Mesenteric fat pad (tissue), 1 donor: ENCODE measurements at regions not wholly inside any gene's neighbourhood (a gene's known extent, or its start where the extent isn't known, plus 50 kb on each side); places are given as distances from the start of the nearest gene placed in this dataset.

Experiments used
- DNase-seq: peaks from one replicate; pipeline ENCODE4 v3.0.0-alpha.2; 2020; ENCODE audit warnings: low spot score
- donor health status: DM: yes; HTN: yes; CAD: no.

DNA sequence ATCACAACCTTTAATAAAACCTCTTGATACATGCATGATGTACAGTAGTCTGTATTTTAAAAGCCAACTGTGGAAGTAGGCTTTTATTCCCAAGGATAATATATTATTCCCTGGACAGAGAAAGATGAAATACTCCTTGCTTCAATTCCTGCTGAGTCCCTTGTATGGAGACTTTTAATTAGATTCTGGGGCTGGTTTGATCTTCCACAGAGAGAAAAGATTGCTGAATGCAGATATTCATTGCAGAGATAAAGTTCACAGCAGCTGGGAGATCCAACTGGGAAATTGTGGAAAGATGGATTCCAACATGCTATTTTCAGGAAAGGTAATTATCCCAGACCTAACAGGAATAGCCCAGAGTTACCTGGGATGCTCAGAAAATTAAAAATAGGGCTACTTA is 607.0 kb upstream of the HS6ST1 start:
- no peak for DNase-seq

DNA sequence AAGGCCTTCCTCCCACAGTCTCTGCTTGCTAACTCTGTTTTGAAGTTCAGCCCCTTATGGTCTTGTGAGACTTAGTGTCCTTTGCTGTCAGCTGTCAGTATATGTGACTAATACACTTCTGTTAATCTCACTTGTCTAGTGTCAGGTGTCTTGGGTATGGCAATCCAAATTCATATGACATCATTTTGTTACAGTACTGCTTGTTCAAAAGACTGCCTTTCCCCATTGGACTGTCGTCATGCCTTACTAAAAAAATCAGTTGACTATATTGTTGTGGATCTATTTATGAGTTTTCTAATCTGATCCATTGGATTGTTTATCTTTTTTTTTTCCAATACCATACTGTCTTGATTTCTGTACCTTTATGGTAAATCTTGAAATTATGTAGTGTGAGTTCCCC is 611.4 kb upstream of the HS6ST1 start:
- no peak for DNase-seq

DNA sequence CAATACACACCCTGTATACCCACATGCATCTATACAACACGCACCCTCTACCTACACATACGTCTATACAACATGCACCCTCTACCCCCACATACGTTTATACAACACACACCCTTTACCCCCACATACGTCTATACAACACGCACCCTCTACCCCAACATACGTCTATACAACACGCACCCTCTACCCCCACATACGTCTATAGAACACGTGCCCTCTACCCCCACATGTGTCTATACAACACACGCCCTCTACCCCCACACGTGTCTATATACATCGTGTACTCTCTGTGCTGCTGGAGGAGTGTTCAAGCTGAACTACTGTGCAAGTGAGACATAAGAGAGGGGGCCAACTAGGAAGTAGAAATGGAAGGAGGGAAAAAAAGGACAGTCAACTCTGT is 621.7 kb upstream of the HS6ST1 start:
- DNase-seq: no peak

DNA sequence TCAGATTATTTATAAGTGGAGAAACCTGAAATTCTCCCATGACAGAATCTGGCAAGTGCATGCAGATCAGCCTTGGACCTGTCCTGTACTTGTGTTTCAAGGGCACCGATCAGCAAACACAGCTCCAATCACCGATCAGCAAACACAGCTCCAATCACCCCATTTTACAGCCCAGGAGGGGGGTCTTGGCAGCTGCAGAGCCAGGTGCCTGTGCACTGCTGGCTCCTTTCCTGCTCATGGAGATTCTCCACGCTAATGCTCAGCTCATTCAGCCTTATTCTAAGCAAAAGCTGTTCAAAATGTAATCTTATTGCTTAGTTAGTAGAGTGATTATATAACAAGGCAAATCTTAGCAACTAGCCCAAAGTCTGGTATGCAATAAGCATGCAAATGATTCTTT is 623.1 kb upstream of the HS6ST1 start:
- DNase-seq: no peak

DNA sequence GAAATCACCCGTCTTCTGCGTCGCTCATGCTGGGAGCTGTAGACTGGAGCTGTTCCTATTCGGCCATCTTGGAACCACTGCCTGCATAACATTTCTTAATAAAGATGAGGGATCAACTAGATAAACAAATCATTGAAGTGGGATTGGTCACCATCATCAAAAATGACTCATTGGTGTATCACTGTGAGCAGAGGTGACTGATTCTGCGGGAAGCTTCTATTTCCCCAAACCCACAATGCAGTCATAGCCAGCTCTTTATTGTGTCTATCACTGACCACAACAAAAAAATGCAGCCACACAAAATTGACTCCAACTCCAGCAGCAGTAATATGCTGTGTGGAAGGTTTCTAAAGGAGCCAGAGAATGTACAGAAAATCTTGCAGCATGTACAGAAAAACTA is 630.7 kb upstream of the HS6ST1 start:
- DNase-seq: no peak

DNA sequence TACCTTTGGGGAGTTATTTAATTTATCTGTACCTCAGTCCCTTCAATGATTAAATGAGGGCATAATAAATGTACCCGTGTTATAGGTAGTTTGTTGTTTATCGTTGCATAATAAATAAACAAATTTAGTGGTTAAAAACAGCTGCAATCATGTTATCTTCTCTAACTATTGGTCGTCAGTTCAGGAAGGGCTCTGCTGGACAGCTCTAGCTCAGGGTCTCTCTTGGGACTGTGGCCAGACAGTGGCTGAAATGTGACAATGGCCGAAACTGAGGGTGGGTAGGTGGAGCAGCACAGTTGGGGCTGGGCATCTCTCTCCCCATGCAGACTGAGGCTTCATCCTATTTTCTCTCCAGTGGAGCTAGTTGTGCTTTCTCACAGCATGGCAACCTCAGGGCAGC is 632.1 kb upstream of the HS6ST1 start:
- DNase-seq: no peak

DNA sequence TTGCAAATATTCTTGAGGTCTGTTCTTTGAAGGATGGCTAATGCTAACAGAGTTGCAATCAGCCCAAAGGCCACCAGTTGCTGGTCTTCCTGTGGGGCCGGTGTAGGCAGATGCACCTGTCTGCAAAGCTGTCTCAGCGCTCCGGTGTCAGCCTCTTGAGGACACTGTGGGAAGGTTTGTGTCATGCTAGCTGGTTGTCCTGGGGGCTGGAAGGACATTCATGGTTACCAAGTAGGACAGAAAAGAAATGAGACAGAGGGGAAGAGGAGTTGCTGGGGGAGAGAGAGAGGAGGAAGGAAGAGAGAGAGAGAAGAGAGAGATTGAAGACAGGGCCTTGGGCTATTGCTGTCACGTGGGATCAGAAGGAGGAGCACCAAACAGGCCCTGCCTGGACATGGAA is 639.6 kb upstream of the HS6ST1 start:
- no peak for DNase-seq

DNA sequence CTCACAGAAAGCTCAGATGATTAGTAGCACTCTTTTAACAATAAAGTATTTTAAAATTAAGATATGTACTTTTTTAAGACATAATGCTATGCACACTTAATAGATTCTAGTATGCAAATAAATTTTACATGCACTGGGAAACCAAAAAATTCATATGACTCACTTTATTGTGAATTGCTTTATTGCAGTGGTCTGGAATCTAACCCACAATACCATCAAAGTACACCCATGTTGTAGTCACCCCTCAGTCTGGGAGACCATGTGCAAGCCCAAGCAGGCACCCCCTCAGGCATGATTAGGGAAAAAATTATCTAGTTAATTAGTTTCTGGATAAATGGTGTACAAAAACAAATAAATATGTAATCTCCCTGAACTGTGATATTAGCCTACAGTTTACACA is 649.0 kb upstream of the HS6ST1 start:
- DNase-seq: no peak

DNA sequence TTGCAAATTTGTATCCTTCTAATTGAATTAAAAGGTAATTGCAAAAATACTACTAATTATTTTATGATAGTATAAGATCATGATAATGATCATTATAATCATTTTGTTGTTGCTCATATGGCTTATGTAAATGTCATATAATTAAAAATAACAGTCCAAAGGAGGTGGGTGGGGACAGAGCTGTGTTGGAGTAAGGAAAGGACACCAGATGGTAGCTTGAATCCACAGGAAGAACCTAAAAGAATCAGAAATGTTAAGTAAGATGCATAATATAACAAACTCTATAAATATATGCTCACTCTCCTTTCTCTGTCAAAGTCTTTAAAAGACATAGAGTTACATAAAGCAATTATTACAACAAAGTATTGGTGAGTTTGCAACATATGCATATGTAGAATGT is 650.7 kb upstream of the HS6ST1 start:
- no peak for DNase-seq

DNA sequence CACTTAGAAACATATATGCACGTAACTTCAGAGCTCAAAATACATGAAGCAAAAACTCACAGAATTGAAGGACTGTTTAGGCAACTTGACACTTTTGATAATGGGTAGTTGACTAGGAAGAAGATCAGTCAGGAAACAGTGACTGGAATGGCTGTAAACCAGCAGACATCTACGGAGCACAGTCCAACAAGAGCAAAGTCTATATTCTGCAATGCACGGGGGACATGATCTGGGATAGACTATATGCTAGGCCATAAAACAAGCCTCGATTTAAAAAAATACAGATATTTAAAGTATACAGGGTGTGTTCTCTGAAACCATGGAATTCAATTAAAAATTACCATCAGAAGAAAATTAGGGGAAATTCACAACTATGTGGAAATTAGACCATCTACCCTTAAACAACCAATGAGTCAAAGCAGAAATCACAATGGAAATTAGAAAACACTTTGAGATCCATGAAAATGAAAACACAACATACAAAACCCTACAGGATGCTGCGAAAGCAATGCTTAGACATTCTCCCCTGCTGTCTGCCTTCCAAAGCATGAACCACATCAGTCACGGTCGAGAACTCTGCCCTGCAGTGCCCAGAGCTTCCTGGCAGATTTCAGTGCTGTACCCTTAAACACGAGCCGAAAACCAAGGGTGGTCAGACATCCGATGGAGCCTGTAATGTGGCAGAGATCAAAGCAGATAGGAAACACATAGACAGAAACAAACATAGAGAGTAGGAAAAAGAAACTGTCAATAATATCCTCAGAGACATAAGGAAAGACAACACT is 651.9 kb upstream of the HS6ST1 start:
- no peak for DNase-seq

DNA sequence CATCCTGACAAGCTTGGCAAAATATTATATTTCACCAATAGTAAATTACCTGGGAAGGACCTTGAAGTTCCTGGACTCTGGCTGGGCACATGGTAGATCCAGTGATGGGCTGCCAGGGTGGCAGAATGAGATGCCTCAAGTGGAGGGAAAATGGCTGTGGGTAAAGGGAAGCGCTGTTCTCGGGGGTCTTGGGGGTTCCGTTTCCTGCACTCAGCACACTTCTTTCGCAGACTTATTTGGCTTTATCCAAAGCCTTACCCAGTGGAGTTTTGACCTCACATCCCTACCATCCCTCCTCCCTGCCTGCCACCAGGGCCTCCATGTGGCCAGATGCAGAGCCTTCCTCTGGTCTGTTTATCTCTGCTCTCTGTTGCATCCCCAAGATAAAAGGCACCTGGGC is 654.9 kb upstream of the HS6ST1 start:
- DNase-seq: peak; percentile 60

DNA sequence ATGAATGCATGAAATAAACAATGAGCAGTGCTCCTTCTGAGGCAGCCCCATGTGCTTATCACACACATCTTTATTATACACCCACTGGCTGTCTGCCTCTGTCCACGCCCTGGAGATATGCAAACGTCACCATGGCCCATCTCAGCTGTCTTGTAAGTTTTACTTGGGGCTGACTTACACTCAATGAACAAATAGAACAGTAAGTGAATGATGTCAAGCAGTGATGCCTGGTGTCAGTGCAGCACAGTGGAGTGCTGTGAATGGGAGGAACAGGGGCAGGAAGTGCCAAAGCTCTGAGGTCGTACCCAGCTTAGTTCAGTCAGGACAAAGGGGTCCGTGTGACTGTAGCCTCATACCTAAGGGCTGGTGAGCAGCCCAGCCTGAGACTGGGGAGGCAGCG is 659.5 kb upstream of the HS6ST1 start:
- DNase-seq: no peak

DNA sequence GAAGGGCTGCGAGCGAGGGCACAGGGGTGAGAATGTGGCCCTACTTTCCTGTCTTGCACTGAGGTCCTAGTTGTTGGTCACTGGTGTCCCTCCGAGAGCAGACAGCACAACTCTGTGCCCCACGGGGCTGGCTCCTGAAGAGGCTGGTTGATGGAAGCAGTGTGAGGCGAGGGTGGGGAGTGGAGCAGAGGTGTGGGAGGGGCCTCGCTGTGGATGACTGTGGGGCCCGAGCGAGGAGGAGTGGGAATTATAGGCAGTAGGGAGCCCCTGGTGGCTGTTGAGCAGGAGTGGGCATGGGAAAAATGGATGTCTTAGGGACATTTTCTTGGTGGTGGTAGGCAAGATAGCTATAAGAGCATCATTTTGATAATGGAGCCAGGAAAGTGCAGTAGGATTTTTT is 660.5 kb upstream of the HS6ST1 start:
- peak; percentile 74 for DNase-seq

DNA sequence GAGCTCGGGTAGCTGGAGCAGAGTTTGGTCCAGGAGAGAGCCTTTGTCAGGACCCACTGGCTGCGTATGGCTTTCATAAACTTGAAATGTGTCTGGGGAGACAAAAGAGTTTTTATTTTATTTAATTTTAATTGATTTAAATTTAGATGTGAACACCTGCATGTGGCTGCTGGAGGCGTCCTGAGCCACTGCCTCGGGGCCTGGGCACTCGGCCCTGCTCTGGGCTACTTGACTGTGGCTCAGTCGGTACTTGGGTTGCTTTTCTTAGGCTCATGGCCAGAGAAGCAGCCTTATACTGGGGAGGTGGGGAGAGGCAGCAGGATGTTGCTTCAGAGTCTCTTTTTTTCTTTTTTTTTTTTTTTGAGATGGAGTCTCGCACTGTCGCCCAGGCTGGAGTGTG is 661.8 kb upstream of the HS6ST1 start:
- peak; percentile 67 for DNase-seq

DNA sequence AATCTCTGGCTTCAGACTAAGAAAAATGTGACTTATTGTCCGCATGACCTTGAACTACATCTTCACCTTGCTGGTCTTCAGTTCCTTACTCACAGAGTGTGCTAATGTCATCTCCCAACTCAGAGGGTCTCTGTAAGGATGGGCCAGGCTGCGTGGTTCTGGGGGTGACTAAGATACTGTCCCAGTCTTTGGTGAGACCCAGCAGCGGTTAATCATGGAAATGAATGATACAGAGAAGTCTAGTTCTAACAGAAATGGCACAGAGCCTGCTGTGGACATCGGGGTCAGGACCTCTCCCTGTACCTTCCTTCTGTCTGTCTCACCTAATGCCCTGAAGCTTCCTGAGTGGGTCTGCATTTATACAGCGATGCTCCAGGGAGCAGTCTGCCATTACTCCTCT is 662.7 kb upstream of the HS6ST1 start:
- peak; percentile 71 for DNase-seq

DNA sequence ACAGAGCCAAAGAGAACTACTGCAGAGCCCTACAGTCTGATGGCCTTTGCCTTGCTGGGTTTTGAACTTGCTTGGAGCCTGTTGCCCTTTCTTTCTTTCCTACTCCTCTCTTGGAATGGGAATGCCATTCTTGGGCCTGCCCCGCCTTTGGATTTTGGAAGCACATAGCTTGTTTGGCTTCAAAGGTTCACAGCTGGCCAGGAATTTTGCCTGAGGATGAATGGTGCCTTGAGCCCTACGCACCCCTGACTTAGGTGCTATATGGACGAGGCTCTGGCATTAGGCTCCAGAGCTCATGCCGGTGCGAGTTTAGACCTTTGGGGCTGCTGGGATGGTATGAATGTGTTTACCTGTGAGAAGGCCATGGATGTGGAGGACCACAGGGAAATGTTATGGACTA is 663.3 kb upstream of the HS6ST1 start:
- no peak for DNase-seq

DNA sequence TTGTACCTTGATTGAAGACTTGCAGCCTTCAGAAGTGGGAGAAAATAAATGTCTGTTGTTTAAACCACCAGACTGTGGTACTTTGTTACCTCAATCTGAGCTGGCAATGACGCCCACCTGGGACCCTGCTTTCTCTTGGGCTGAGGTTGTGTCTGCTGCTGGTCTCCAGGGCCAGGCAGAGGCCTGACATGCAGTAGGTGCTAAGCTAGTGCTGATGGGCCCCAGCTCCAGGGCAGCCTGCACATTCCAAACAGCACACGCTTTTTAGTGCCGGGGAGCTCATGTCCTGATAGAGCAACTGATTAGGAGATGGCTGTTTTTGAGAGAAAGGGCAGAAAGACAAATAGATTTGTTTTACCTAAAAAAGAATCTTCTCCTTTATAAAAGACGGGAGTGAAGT is 664.0 kb upstream of the HS6ST1 start:
- no peak for DNase-seq

DNA sequence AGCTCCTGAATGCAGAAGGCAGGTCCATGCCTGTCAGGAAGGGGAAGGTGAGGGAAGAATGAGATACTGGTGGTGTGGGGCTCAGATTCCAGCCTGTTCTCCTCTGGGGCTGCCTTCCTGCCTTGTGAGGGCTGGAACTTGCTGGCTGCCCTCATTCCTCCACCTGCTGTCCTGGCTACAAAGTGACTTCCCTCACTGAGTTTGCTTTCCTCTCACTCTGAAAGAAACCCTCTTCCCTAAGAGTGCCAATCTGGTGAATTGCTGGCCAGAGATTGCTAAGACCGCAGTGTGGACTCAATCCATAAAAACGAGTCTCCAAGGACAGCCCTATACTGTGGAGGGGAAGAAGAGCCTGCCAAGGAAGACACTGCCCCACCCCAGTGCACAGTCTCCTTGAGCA is 664.4 kb upstream of the HS6ST1 start:
- DNase-seq: no peak

DNA sequence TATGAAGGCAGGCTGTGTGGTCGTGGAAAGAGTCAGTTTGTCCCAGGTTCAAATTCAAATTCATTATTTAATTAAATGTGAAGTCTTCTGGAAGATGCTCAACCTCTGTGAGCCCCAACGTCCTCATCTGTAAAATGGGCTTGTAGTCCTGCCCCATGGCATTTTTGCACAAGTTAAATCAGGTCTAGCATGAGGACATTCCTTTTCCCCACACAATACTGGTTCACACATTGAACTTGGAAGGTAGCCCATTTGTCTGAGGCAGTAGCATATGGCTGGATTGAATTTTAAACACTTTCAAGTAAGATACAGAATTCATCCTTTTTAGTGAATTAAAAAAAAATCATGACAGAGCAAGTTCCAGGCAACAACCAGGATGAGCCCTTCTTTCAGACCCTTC is 665.4 kb upstream of the HS6ST1 start:
- no peak for DNase-seq

DNA sequence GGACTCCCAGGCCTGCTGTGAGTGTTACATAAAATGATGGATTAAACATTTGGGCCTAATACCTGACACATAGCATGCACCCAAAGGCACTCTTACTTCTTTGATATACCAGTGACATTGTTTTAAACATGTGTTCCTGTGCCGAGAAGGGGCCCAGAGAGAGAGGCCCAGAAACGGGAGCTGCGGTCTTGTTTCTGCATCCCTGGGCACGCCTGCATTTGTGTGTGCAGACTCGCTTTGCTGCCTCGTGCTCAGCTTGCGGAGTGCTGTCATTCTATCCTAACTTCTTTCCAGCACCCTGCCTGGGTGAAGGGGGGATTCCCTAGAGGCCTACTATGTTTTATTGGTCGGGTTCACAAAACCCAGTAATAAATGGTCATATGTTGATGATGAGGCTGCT is 666.2 kb upstream of the HS6ST1 start:
- DNase-seq: peak; percentile 51

DNA sequence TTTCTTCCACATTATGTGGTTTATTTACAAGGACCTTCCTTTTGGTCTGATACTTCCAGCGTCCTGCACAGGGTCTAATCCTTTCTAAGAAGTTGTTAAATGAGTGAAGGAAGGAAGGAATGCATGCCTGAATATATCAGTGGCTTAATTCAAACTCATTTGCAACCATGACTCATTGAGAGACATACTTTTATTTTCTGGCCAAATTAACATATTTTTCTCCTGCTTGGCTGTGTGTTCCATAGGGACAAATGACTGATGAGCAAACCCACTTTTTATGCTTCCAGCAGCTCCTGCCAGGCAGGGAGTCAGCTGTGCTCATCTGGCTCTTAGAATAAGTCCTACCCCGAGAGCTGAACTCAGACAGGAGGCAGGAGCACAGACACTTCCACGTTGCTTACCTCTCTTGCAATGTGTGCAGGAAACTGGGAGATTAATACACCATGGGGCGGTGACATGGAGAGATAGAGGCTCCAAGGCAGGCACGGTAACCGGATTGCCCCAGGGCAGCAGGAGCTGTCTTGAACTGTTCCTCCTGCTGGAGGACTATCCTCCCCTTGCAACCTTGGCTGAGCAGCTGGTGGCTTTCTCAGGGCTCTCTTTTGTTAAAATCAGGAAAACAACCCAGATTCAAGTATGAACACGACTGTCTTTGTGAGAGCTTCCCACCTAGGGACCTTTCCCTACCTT is 667.5 kb upstream of the HS6ST1 start:
- DNase-seq: no peak

DNA sequence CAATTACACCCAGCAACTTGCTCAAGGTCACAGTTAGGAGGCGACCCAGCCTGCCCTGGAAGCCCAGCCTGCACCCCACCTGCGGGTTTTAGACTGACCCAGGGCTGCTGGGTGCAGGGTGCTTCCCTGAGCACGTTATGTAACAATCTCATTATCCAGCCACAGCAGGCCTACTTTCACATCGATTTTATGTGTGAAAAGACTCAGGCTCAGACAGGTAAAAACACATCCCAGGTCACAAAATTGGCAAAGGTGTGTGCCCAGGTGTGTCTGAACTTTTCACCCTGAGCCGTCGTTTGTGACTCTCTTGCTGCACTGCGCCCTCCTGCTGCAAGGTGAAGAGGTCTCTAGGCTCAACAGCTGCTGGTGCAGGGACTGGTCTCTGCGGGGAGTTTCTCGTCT is 668.2 kb upstream of the HS6ST1 start:
- no peak for DNase-seq

DNA sequence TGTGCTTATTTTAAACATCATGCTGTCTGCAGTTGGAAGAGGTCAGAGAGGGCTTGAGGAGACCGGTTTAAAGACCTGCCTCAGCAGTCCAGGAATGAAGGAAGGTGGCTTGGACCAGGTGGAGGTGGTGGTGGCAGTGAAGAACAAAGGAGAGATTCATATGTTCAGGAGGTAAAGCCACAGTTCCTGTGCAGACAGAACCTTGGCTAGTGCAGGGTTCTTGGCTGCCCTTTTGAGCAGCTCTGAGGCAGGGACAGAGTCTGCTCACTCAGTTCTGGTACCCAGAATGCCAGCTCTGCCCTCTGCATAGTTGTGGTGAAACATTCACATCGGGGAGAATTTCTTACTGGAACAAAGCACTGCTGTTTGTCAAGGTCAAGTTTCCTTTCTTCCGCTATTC is 669.7 kb upstream of the HS6ST1 start:
- DNase-seq: no peak
